Smooth muscle cell (in vitro differentiated cells): ENCODE measurements at regions not wholly inside any gene's neighbourhood (a gene's known extent, or its start where the extent isn't known, plus 50 kb on each side); places are given as distances from the start of the nearest gene placed in this dataset.

Experiments
- DNase-seq: peaks from one replicate; lab custom pipeline; 2025; ENCODE audit not compliant: unreplicated experiment; lab: John Stamatoyannopoulos, UW
- H2AFZ ChIP-seq: fragments of 200-600 bp; sonication (generic); 2 replicates; pipeline ENCODE4 v1.6.0; 2016; ENCODE audit warnings: antibody characterized with exemption, low read depth, mild to moderate bottlenecking
- H3F3A ChIP-seq: fragments of 200-600 bp; sonication (generic); 2 replicates; pipeline ENCODE4 v1.6.0; 2017; ENCODE audit warnings: antibody characterized with exemption, low read depth
- H3K27ac ChIP-seq: fragments of 200-600 bp; sonication (generic); 2 replicates; pipeline ENCODE4 v1.5.1; 2016; ENCODE audit warnings: low read depth, mild to moderate bottlenecking
- H3K27me3 ChIP-seq: fragments of 200-600 bp; sonication (generic); 2 replicates; pipeline ENCODE4 v1.6.1; 2016; ENCODE audit warnings: low read depth, mild to moderate bottlenecking
- H3K36me3 ChIP-seq: fragments of 200-600 bp; sonication (generic); 2 replicates; pipeline ENCODE4 v1.5.1; 2016; ENCODE audit warnings: low read depth
- H3K4me1 ChIP-seq: fragments of 200-600 bp; sonication (generic); 2 replicates; pipeline ENCODE4 v1.5.1; 2016; ENCODE audit warnings: low read depth
- H3K4me2 ChIP-seq: fragments of 200-600 bp; sonication (generic); 2 replicates; pipeline ENCODE4 v1.6.0; 2016; ENCODE audit warnings: mild to moderate bottlenecking
- H3K4me3 ChIP-seq: fragments of 200-600 bp; sonication (generic); 2 replicates; pipeline ENCODE4 v1.5.1; 2016; ENCODE audit warnings: mild to moderate bottlenecking
- H3K79me2 ChIP-seq: fragments of 200-600 bp; sonication (generic); 2 replicates; pipeline ENCODE4 v1.6.0; 2016; ENCODE audit warnings: low read depth, mild to moderate bottlenecking
- H3K9ac ChIP-seq: fragments of 200-600 bp; sonication (generic); 2 replicates; pipeline ENCODE4 v1.6.0; 2016; ENCODE audit warnings: low read depth
- H3K9me3 ChIP-seq: fragments of 200-600 bp; sonication (generic); replicated peaks from 2 replicates; pipeline ENCODE4 v1.5.1; 2016; ENCODE audit warnings: low read depth
- H4K20me1 ChIP-seq: fragments of 200-600 bp; sonication (generic); 2 replicates; pipeline ENCODE4 v1.6.0; 2016; ENCODE audit warnings: low read depth
- CTCF ChIP-seq: fragments of 200-600 bp; sonication (generic); IDR thresholded peaks from 2 replicates; pipeline ENCODE4 v1.5.1; 2017; ENCODE audit warnings: borderline replicate concordance, mild to moderate bottlenecking, antibody characterized with exemption; ENCODE audit not compliant: insufficient read depth, poor library complexity, severe bottlenecking
- WGBS: methylation state at CpG from one replicate; pipeline ENCODE4 v1.1.7; 2016; ENCODE audit warnings: low lambda C conversion rate; 5-methylcytosine and 5-hydroxymethylcytosine counted together

- Histone ChIP-seq H3K27ac (no peak overlapping the region), H3K4me2 (no peak overlapping the region), H4K20me1 (no peaks in the 10 kb centered on the region), H3K27me3 (peaks cover 5% of the 10 kb centered on the region), H3K79me2 (no peaks in the 10 kb centered on the region), H3K4me3 (no peak overlapping the region), H3K9ac (no peak overlapping the region), H3K4me1 (no peaks in the 10 kb centered on the region), H2AFZ (no peak overlapping the region), H3K36me3 (no peaks in the 10 kb centered on the region), H3F3A (no peaks in the 10 kb centered on the region), H3K9me3 (no peaks in the 10 kb centered on the region)
- TF ChIP-seq CTCF: no peak
- 84% methylated on average over 12 of the region's 12 CpGs for WGBS
- DNase-seq: no peak
Observed at GRCh38 chr20:62570897-62571668, 71.2 kb upstream of the SLCO4A1 start.

- no peak overlapping the region for H2AFZ ChIP-seq
- H3K27ac ChIP-seq: no peak overlapping the region
- H3K4me3 ChIP-seq: no peak overlapping the region
- 64% methylated on average over 7 of the region's 9 CpGs for WGBS
- no peaks in the 10 kb centered on the region for H3K9me3 ChIP-seq
- peaks cover 5% of the 10 kb centered on the region for H3K27me3 ChIP-seq
- no peaks in the 10 kb centered on the region for H3F3A ChIP-seq
- H3K4me2 ChIP-seq: no peak overlapping the region
- H3K79me2 ChIP-seq: no peaks in the 10 kb centered on the region
- no peak overlapping the region for H3K9ac ChIP-seq
- no peak for DNase-seq
- H3K4me1 ChIP-seq: no peaks in the 10 kb centered on the region
- no peaks in the 10 kb centered on the region for H4K20me1 ChIP-seq
- TF ChIP-seq CTCF: no peak
- H3K36me3 ChIP-seq: no peaks in the 10 kb centered on the region
Observed at GRCh38 chr20:62571669-62572344, 70.5 kb upstream of the SLCO4A1 start.

- no peak for DNase-seq
- Histone ChIP-seq H3F3A (no peaks in the 10 kb centered on the region), H3K79me2 (no peaks in the 10 kb centered on the region), H2AFZ (no peak overlapping the region), H4K20me1 (no peaks in the 10 kb centered on the region), H3K4me2 (no peak overlapping the region), H3K9me3 (no peaks in the 10 kb centered on the region), H3K36me3 (no peaks in the 10 kb centered on the region), H3K27me3 (peaks cover 5% of the 10 kb centered on the region), H3K9ac (no peak overlapping the region), H3K4me3 (no peak overlapping the region), H3K4me1 (no peaks in the 10 kb centered on the region), H3K27ac (no peak overlapping the region)
- 84% methylated on average over 15 of the region's 15 CpGs for WGBS
- TF ChIP-seq CTCF: no peak
Observed at GRCh38 chr20:62572980-62573379, 69.3 kb upstream of the SLCO4A1 start.
